ENCODE measurements at regions not wholly inside any gene's neighbourhood (a gene's known extent, or its start where the extent isn't known, plus 50 kb on each side); places are given as distances from the start of the nearest gene placed in this dataset.
A peak's percentile ranks its signal among the peaks of the same experiment; 100 is the strongest.

GRCh38 chr1:17907999-17908398, 152.9 kb downstream of the ACTL8 start:
- DNase-seq, result no peak

GRCh38 chr1:17908945-17909344, 153.8 kb downstream of the ACTL8 start:
- DNase-seq, result no peak

GRCh38 chr1:17909634-17910033, 154.5 kb downstream of the ACTL8 start:
- DNase-seq, result no peak

GRCh38 chr1:17911791-17912190, 156.7 kb downstream of the ACTL8 start:
- DNase-seq, result no peak

- no peak for DNase-seq
Observed at GRCh38 chr1:17912491-17912890, 157.4 kb downstream of the ACTL8 start.

- no peak for DNase-seq
Observed at GRCh38 chr1:17913326-17914115, 158.4 kb downstream of the ACTL8 start.

- DNase-seq, result no peak
Observed at GRCh38 chr1:17914131-17914530, 159.0 kb downstream of the ACTL8 start.

- DNase-seq, result no peak
Observed at GRCh38 chr1:17914987-17915386, 159.9 kb downstream of the ACTL8 start.

GRCh38 chr1:17915511-17916197, 160.5 kb downstream of the ACTL8 start:
- no peak for DNase-seq

GRCh38 chr1:17916702-17917101, 161.6 kb downstream of the ACTL8 start:
- DNase-seq, result no peak

- DNase-seq, result peak; percentile 23
Observed at GRCh38 chr1:17919525-17920439, 164.6 kb downstream of the ACTL8 start.

- peak; percentile 30 for DNase-seq
Observed at GRCh38 chr1:17920881-17921640, 165.9 kb downstream of the ACTL8 start.

GRCh38 chr1:17922833-17923232, 167.7 kb downstream of the ACTL8 start:
- peak; percentile 8 for DNase-seq

- peak; percentile 54 for DNase-seq
Observed at GRCh38 chr1:17923666-17924065, 168.5 kb downstream of the ACTL8 start.

GRCh38 chr1:17924578-17924977, 169.4 kb downstream of the ACTL8 start:
- no peak for DNase-seq

GRCh38 chr1:17925290-17926237, 170.4 kb downstream of the ACTL8 start:
- DNase-seq, result no peak

- DNase-seq, result no peak
Observed at GRCh38 chr1:17926906-17927305, 171.8 kb downstream of the ACTL8 start.

GRCh38 chr1:17927952-17928351, 172.8 kb downstream of the ACTL8 start:
- no peak for DNase-seq

- no peak for DNase-seq
Observed at GRCh38 chr1:17929224-17929623, 174.1 kb downstream of the ACTL8 start.

- DNase-seq, result no peak
Observed at GRCh38 chr1:17930635-17931034, 175.5 kb downstream of the ACTL8 start.

GRCh38 chr1:17932164-17932563, 175.4 kb upstream of the IGSF21 start:
- no peak for DNase-seq
